ENCODE measurements at regions not wholly inside any gene's neighbourhood (a gene's known extent, or its start where the extent isn't known, plus 50 kb on each side); places are given as distances from the start of the nearest gene placed in this dataset.
"Not testable (repeated sequence)": the region's sequence is repeated elsewhere in the genome, so short reads cannot be mapped to it uniquely, and the experiment has no call there.

GRCh38 chr5:178046757-178047399 is 50.8 kb upstream of the PROP1 start:
- H3K9me3 ChIP-seq; H3K4me1 ChIP-seq; FAIRE-seq; DNase-seq; H3K27ac ChIP-seq; intact Hi-C loops (cut with DNase I); H3K27me3 ChIP-seq; ATAC-seq; H3K36me3 ChIP-seq; H3K4me3 ChIP-seq: not testable (repeated sequence)
- WGBS, 2 donors: 90 to 93% methylated on average over 6 to 7 of the region's 8 CpGs

GRCh38 chr5:178045963-178046362 is 49.9 kb upstream of the PROP1 start:
- H3K27me3 ChIP-seq; ATAC-seq; H3K4me3 ChIP-seq; FAIRE-seq; H3K36me3 ChIP-seq; H3K9me3 ChIP-seq; intact Hi-C loops (cut with DNase I); H3K27ac ChIP-seq; H3K4me1 ChIP-seq; DNase-seq: not testable (repeated sequence)
- WGBS, 2 donors: 71% methylated on average over 1 of the region's 7 CpGs; no CpG with 5 or more reads in 1 of the 2 donors

Data from pancreas (tissue), 10 donors.